ENCODE measurements at regions not wholly inside any gene's neighbourhood (a gene's known extent, or its start where the extent isn't known, plus 50 kb on each side); places are given as distances from the start of the nearest gene placed in this dataset.
"Not testable (repeated sequence)": the region's sequence is repeated elsewhere in the genome, so short reads cannot be mapped to it uniquely, and the experiment has no call there.

DNA sequence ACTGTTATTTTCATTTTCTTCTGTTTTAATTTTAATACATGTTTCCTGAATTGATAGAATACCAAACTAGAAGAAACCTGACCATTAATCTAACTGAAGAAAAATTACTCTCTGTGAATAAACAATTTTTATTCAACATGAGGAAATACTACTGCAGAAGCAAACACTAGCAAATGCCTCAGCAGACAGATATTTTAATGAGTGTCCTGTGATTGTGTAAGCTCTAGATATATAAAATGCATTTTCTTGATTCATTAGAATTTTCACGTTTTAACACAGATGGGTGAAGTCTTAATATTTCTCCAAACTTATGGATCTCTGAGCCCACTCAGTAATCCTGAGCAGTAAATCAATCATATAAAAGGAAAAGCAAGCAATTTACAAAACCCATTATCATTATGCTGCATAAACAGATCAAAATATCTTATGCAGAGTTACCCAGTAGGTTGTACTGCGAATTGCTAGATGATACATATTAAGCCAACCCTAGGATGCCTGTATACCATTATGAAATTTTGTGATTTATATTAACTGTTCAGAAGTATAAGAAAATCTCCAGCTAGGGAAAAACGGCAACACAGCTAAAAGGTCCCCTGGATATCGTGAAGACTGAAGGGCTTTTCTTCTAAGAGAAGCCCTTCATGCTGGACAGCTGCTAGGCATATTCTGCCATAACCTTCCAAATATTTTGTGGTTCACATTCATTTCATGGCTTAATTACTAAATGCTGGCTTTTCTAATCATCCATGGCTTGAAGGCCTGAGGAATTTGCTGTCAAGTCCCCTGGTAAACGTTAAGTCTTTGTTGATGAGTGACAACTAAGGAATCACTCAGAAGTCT is 157.7 kb upstream of the TGFBR2 start:
- TF ChIP-seq, protein P1, sequence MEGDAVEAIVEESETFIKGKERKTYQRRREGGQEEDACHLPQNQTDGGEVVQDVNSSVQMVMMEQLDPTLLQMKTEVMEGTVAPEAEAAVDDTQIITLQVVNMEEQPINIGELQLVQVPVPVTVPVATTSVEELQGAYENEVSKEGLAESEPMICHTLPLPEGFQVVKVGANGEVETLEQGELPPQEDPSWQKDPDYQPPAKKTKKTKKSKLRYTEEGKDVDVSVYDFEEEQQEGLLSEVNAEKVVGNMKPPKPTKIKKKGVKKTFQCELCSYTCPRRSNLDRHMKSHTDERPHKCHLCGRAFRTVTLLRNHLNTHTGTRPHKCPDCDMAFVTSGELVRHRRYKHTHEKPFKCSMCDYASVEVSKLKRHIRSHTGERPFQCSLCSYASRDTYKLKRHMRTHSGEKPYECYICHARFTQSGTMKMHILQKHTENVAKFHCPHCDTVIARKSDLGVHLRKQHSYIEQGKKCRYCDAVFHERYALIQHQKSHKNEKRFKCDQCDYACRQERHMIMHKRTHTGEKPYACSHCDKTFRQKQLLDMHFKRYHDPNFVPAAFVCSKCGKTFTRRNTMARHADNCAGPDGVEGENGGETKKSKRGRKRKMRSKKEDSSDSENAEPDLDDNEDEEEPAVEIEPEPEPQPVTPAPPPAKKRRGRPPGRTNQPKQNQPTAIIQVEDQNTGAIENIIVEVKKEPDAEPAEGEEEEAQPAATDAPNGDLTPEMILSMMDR (conservative IDR thresholded peaks at IDR 0.05), result no peak
- TF ChIP-seq ZFX (IDR thresholded peaks at IDR 0.05), result no peak

DNA sequence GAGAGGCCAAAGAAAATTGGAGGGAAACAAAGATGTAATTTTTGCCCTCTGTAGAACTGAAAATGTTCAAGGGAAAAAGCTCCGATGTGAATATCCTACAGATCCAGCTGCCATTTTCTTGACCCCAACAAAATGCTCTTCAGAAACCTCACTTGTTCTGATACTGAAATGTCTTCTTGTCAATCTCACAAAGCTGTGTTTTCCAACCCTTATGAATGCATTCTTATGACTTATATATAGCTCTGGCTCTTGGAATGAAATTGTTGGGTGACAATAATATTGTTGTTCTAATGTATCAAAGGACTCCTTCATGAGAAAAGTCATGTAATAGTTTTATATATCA is 157.1 kb upstream of the TGFBR2 start:
- TF ChIP-seq ZFX (IDR thresholded peaks at IDR 0.05), result no peak

More for the DNA sequence above, 157.7 kb upstream of the TGFBR2 start:
- H3K27ac ChIP-seq, result no peak overlapping the region

DNA sequence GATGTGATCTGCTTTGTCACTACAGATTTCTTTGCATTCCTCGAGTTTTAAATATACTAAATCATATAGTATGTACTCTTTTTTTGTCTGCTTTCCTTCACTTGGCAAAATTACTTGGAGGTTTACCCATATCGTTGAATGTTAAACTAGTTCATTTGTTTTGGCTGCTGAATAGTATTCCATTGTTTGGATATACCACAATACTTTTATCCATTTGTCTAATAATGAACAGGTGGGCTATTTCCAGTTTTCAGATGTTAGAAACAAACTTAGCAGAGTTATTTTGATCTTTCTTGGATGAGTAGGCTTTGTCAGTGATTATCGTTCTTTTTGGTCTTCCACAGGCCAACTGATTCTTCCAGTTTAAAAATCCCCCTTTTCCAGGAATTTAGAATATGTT is 154.0 kb upstream of the TGFBR2 start:
- H3K27ac ChIP-seq, result no peak overlapping the region

More for the DNA sequence above, 157.1 kb upstream of the TGFBR2 start:
- H3K27ac ChIP-seq, result no peak overlapping the region

DNA sequence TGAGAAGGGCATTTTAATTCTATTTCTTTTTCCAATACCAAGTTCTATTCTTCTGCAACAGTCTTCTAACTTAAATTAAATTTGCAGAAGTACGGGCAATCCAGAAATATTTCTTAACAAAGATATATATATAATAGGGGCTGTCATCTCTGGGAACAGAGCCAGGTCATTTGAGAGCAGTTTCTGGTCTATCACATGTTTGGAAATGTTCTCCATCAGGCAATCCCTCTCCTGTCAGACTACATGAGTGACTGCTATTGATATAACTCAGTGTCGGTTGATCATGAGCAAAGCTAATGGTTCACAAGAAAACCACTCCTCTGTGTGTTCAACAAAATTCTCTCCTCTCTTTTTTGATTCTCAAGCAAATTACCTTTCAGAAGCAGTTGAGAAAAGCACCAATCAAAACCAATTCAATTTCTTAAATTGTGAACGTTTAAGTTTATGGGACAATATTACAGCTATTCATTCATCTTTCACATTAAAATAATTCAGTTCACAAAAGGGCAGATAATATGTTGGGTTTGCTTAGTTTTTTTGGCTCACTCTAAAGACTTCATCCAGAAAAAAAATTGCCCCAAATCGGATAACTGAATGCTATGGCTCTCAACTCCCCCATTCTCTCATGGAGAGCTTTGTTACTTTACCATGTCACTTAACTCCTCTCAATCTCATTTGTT is 152.9 kb upstream of the TGFBR2 start:
- no peak for TF ChIP-seq ZFX (IDR thresholded peaks at IDR 0.05)
- TF ChIP-seq, protein P1 (conservative IDR thresholded peaks at IDR 0.05), result no peak

More for the DNA sequence above, 154.0 kb upstream of the TGFBR2 start:
- no peak for TF ChIP-seq ZFX (IDR thresholded peaks at IDR 0.05)
- TF ChIP-seq, protein P1 (conservative IDR thresholded peaks at IDR 0.05), result no peak

DNA sequence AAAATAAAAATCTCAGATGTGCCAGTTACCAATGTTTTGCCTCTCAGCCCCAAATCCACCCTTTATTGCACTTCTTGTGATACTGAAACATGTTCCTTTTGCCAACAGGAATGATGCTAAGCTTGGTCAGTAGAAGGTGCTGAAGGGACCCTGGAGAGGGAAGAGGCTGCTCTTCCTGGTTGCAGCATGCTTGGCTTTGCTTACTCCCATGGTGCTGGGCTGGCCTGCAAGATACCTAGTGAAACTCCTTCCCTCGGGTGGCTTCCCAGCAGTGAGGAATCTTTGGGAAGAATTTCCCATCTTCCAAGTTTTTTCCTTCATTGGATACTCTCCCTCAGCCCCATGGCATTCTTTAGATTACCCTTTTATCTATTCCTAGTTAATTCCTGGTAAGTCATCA is 151.8 kb upstream of the TGFBR2 start:
- TF ChIP-seq, protein P1 (conservative IDR thresholded peaks at IDR 0.05), result no peak
- TF ChIP-seq ZFX (IDR thresholded peaks at IDR 0.05), result no peak
- H3K27ac ChIP-seq, result no peak overlapping the region

More for the DNA sequence above, 152.9 kb upstream of the TGFBR2 start:
- no peak overlapping the region for H3K27ac ChIP-seq

DNA sequence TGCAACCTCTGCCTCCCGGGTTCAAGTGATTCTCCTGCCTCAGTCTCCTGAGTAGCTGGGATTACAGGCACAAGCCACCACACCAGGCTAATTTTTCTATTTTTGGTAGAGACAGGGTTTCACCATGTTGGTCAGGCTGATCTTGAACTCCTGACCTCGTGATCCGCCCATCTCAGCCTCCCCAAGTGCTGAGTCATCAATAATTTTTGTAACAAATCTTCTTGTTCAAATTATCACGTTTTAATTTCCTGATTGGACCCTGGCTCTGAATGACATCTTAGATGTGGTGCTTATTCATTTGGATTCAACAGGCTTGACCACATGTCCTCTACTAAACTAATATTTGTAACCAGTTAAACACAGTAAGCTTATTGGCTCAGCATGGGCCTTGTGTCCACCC is 151.3 kb upstream of the TGFBR2 start:
- not testable (repeated sequence) for H3K27ac ChIP-seq

DNA sequence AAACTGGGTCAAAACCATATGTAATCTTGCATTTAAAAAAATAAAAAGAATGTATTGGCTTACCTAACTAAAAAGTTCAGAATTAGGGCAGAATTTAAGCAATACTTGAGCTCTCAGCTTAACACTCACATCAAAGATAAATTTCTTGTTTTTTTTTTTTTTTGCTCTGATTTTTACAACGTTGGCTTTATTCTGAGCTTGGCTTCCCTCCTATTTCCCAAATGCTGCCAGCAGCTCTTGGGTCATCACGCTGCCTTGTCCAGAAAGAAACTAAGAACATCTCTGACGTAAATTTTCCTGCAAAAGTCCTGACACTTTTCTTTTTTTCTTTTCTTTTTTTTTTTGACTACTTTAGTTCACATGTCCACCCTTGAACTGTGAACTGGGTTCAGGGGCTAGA is 150.6 kb upstream of the TGFBR2 start:
- H3K27ac ChIP-seq, result no peak overlapping the region
- TF ChIP-seq, protein P1 (conservative IDR thresholded peaks at IDR 0.05), result no peak
- no peak for TF ChIP-seq ZFX (IDR thresholded peaks at IDR 0.05)

DNA sequence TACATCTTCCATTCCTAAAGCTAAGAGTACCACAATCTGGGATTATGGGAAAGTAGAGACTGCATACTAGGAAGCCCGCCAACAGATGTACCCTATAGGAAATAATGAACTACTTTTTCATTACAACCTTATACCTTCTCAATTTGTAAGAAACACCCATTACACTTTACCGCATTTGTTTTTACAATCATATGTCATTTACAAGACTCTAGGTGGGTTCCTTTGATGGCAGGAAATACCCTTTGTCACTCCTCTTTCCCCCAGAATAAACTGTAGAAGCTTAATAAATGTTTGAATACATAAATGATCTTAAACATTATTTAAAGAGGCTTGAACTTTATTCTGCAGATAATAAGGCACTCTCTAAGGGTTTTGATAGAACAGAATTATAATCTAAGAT is 150.1 kb upstream of the TGFBR2 start:
- no peak overlapping the region for H3K27ac ChIP-seq
- TF ChIP-seq, protein P1 (conservative IDR thresholded peaks at IDR 0.05), result no peak
- no peak for TF ChIP-seq ZFX (IDR thresholded peaks at IDR 0.05)
